B cell (primary cell): ENCODE measurements at regions not wholly inside any gene's neighbourhood (a gene's known extent, or its start where the extent isn't known, plus 50 kb on each side); places are given as distances from the start of the nearest gene placed in this dataset.

Experiments used
- ATAC-seq: fragments of 200-7000 bp; cut with Tn5 transposase; one replicate; pipeline ENCODE4 v1.10.0; 2021; ENCODE audit warnings: low read depth, mild to moderate bottlenecking, moderate number of reproducible peaks, moderate library complexity
- CTCF ChIA-PET: fragments of 350-600 bp; sonication (Branson Sonifier 250); formaldehyde crosslinking; loops from one replicate; lab custom pipeline; 2021; ENCODE audit warnings: antibody characterized with exemption, inconsistent platforms; lab: Charles Lee
- POLR2A ChIA-PET: fragments of 350-600 bp; sonication (Branson Sonifier 250); formaldehyde crosslinking; loops from one replicate; lab custom pipeline; 2021; ENCODE audit warnings: antibody characterized with exemption; lab: Charles Lee
- DNase-seq: peaks from one replicate; pipeline ENCODE4 v3.0.0; 2013
- H2AFZ ChIP-seq: 2 replicates; pipeline ENCODE4 v1.6.1; 2012; ENCODE audit warnings: mild to moderate bottlenecking, low read depth, low read length; ENCODE audit not compliant: insufficient read depth, poor library complexity, severe bottlenecking
- H3K27ac ChIP-seq, 2 donors: 1 replicate in 1 of 2; 2 replicates in 1 of 2; pipeline ENCODE4 v1.5.1; 2012 to 2013; ENCODE audit warnings: low read length in 2 of 2, mild to moderate bottlenecking in 2 of 2, moderate library complexity in 1 of 2
- H3K27me3 ChIP-seq, 4 experiments: fragments of 200-600 bp in 1 of 4; sonication (generic) in 1 of 4; replicated peaks in 1 of 4; 1 replicate in 2 of 4; 2 replicates in 2 of 4; pipeline versions ENCODE4 v1.6.1 to v1.7.0; 2013 to 2016; ENCODE audit warnings: low read length in 3 of 4, mild to moderate bottlenecking in 2 of 4, mixed read lengths in 1 of 4, moderate library complexity in 1 of 4; ENCODE audit not compliant: insufficient read depth in 4 of 4, control insufficient read depth in 3 of 4; ENCODE audit errors: control extremely low read depth in 1 of 4
- H3K36me3 ChIP-seq, 2 experiments: replicated peaks in 1 of 2; 1 replicate in 1 of 2; 2 replicates in 1 of 2; pipeline versions ENCODE4 v1.6.1 to v1.7.1; 2013; ENCODE audit warnings: low read length in 1 of 2; ENCODE audit not compliant: insufficient read depth in 2 of 2, control insufficient read depth in 1 of 2; ENCODE audit errors: control extremely low read depth in 1 of 2, extremely low read depth in 1 of 2
- H3K4me1 ChIP-seq, 2 donors: fragments of 200-600 bp in 1 of 2; sonication (generic) in 1 of 2; 1 replicate in 1 of 2; 2 replicates in 1 of 2; pipeline versions ENCODE4 v1.5.1 to v1.6.1; 2013 to 2017; ENCODE audit warnings: low read length in 2 of 2; ENCODE audit not compliant: control insufficient read depth in 2 of 2, insufficient read depth in 2 of 2
- H3K4me2 ChIP-seq: replicated peaks from 2 replicates; pipeline ENCODE3; 2012; ENCODE audit warnings: mild to moderate bottlenecking, low read depth, low read length; ENCODE audit not compliant: poor library complexity, severe bottlenecking
- H3K4me3 ChIP-seq, 5 experiments: fragments of 200-600 bp in 1 of 5; sonication (generic) in 1 of 5; 1 replicate in 3 of 5; 2 replicates in 2 of 5; pipeline versions ENCODE4 v1.5.1 to v1.7.0; 2011 to 2016; ENCODE audit warnings: low read length in 4 of 5, mild to moderate bottlenecking in 4 of 5, low read depth in 2 of 5, control low read depth in 1 of 5, moderate library complexity in 1 of 5; ENCODE audit not compliant: insufficient read depth in 1 of 5; ENCODE audit errors: control extremely low read depth in 1 of 5, extremely low read depth in 1 of 5
- H3K79me2 ChIP-seq: fragments of 200-600 bp; sonication (generic); one replicate; pipeline ENCODE4 v1.6.0; 2016; ENCODE audit warnings: low read length; ENCODE audit not compliant: control insufficient read depth, insufficient read depth
- H3K9ac ChIP-seq: fragments of 200-600 bp; sonication (generic); 2 replicates; pipeline ENCODE4 v1.6.1; 2017; ENCODE audit warnings: mild to moderate bottlenecking, low read length, moderate library complexity
- H3K9me3 ChIP-seq, 3 donors: one replicate each; pipeline versions ENCODE4 v1.6.1 to v1.7.1; 2013; ENCODE audit warnings: low read length in 2 of 3; ENCODE audit not compliant: control insufficient read depth in 2 of 3, insufficient read depth in 1 of 3; ENCODE audit errors: control extremely low read depth in 1 of 3
- H4K20me1 ChIP-seq: 2 replicates; pipeline ENCODE4 v1.6.0; 2012; ENCODE audit warnings: mild to moderate bottlenecking, low read length; ENCODE audit not compliant: insufficient read depth, control insufficient read depth, poor library complexity, severe bottlenecking
- H3K27ac Mint-ChIP-seq: one replicate; pipeline ENCODE4 v1.8.0; 2021; ENCODE audit warnings: mixed read lengths
- H3K27me3 Mint-ChIP-seq: one replicate; pipeline ENCODE4 v1.8.0; 2021; ENCODE audit warnings: mixed read lengths
- H3K4me1 Mint-ChIP-seq: one replicate; pipeline ENCODE4 v1.8.0; 2021; ENCODE audit warnings: mixed read lengths
- H3K4me3 Mint-ChIP-seq: one replicate; pipeline ENCODE4 v1.8.0; 2021; ENCODE audit warnings: mixed read lengths
- H3K9me3 Mint-ChIP-seq: one replicate; pipeline ENCODE4 v1.8.0; 2022; ENCODE audit warnings: mixed read lengths; ENCODE audit not compliant: insufficient read depth
- EZH2 ChIP-seq: IDR thresholded peaks from 2 replicates; pipeline ENCODE4 v1.6.1; 2012; ENCODE audit warnings: borderline replicate concordance, low read depth, mild to moderate bottlenecking, moderate library complexity, low read length; ENCODE audit not compliant: insufficient read depth, poor library complexity, severe bottlenecking
- WGBS: methylation state at CpG from one replicate; pipeline ENCODE4 v1.1.5; 2013; ENCODE audit warnings: missing lambda C conversion rate; ENCODE audit not compliant: insufficient coverage; 5-methylcytosine and 5-hydroxymethylcytosine counted together
- intact Hi-C: fragments of 100-400 bp; cut with micrococcal nuclease; formaldehyde crosslinking; loops from one replicate; pipeline ENCODE4 v1.10.0; 2022
- TF ChIP-seq, protein P1 (sequence below): fragments of 200-600 bp; IDR thresholded peaks from one replicate; pipeline ENCODE4 v1.8.0; 2022; ENCODE audit warnings: antibody characterized with exemption, mild to moderate bottlenecking

DNA sequence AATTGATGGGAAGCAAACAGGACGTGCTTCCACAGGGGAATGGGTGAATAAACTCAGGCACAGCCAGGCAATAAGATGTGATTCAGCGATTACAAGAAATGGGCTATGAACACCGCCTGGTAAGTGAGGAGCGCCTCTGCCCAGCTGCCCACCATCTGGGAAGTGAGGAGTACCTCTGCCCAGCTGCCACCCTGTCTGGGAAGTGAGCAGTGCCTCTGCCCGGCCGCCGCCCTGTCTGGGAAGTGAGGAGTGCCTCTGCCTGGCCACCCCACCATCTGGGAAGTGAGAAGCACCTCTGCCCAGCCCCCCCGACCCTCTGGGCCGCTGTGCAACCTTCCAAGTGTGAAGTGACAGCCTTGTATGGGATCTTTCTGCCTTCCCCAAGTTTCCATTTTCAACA, 73.2 kb upstream of the PRR5 start:
- no peak overlapping the region for H3K4me3 Mint-ChIP-seq
- no peak for ATAC-seq
- H3K9me3 Mint-ChIP-seq = no peaks in the 10 kb centered on the region
- Histone ChIP-seq H2AFZ (no peak overlapping the region), H3K27me3 (peaks cover 0 to 5% (median 0%) of the 10 kb centered on the region in 4 experiments), H3K27ac (no peak overlapping the region), H3K36me3 (no peaks in the 10 kb centered on the region), H3K4me1 (peaks cover 0 to 3% of the 10 kb centered on the region in 2 donors), H4K20me1 (no peaks in the 10 kb centered on the region), H3K79me2 (no peaks in the 10 kb centered on the region), H3K4me3 (no peak overlapping the region), H3K9me3 (peaks cover 0 to 4% (median 0%) of the 10 kb centered on the region in 3 donors), H3K4me2 (no peak overlapping the region), H3K9ac (no peak overlapping the region)
- H3K27ac Mint-ChIP-seq = no peak overlapping the region
- ChIA-PET POLR2A (no interaction called here), CTCF (interaction anchor here (2.2 to 4.7 kb wide), 2 partner anchors 547 to 634 kb away, joined by 9 to 57 read pairs; no protein-coding TSS in a partner anchor)
- peaks cover 10% of the 10 kb centered on the region for H3K27me3 Mint-ChIP-seq
- TF ChIP-seq, protein P1, sequence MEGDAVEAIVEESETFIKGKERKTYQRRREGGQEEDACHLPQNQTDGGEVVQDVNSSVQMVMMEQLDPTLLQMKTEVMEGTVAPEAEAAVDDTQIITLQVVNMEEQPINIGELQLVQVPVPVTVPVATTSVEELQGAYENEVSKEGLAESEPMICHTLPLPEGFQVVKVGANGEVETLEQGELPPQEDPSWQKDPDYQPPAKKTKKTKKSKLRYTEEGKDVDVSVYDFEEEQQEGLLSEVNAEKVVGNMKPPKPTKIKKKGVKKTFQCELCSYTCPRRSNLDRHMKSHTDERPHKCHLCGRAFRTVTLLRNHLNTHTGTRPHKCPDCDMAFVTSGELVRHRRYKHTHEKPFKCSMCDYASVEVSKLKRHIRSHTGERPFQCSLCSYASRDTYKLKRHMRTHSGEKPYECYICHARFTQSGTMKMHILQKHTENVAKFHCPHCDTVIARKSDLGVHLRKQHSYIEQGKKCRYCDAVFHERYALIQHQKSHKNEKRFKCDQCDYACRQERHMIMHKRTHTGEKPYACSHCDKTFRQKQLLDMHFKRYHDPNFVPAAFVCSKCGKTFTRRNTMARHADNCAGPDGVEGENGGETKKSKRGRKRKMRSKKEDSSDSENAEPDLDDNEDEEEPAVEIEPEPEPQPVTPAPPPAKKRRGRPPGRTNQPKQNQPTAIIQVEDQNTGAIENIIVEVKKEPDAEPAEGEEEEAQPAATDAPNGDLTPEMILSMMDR = no peak
- 91% methylated on average over 4 of the region's 9 CpGs for WGBS
- DNase-seq = no peak
- H3K4me1 Mint-ChIP-seq = no peaks in the 10 kb centered on the region
- intact Hi-C loops = no loop called here

DNA sequence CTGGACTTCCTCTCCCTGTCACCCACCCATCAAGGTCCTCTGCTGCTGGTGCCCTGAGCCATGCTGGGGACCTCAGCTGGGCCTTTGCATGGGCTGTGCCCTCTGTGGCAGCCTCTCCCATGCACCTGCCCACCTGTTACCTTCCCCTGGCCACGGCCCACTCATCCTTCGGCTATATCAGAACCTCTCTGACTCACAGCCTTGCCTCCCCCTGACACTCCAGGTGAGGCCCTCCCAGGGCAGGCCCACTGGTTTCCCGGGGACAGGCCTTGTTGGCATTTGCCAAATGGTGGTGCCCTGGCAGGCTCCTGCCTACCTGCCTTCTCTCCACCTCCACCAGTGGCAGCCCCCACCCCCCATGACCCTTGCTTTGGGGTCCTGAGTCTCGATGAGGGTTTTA, 73.7 kb upstream of the PRR5 start:
- Histone ChIP-seq H3K9ac (no peak overlapping the region), H3K9me3 (peaks cover 0 to 4% (median 0%) of the 10 kb centered on the region in 3 donors), H3K79me2 (no peaks in the 10 kb centered on the region), H3K36me3 (no peaks in the 10 kb centered on the region), H3K4me3 (no peak overlapping the region), H2AFZ (no peak overlapping the region), H3K4me2 (no peak overlapping the region), H3K27ac (no peak overlapping the region), H3K4me1 (peaks cover 0 to 3% of the 10 kb centered on the region in 2 donors), H3K27me3 (peaks cover 0 to 5% (median 0%) of the 10 kb centered on the region in 4 experiments), H4K20me1 (no peaks in the 10 kb centered on the region)
- peaks cover 10% of the 10 kb centered on the region for H3K27me3 Mint-ChIP-seq
- intact Hi-C loops = no loop called here
- no peak for ATAC-seq
- TF ChIP-seq EZH2 = no peak
- TF ChIP-seq, protein P1 = no peak
- H3K4me3 Mint-ChIP-seq = no peak overlapping the region
- no peak overlapping the region for H3K27ac Mint-ChIP-seq
- CTCF ChIA-PET = interaction anchor here (2.2 to 4.7 kb wide), 2 partner anchors 546 to 633 kb away, joined by 9 to 57 read pairs; no protein-coding TSS in a partner anchor
- no peak for DNase-seq
- no peaks in the 10 kb centered on the region for H3K4me1 Mint-ChIP-seq
- WGBS = 74% methylated on average over 4 of the region's 4 CpGs
- H3K9me3 Mint-ChIP-seq = no peaks in the 10 kb centered on the region
- POLR2A ChIA-PET = no interaction called here
